GM23248 (cell line): ENCODE measurements at regions not wholly inside any gene's neighbourhood (a gene's known extent, or its start where the extent isn't known, plus 50 kb on each side); places are given as distances from the start of the nearest gene placed in this dataset.

Source experiments
- DNase-seq: peaks from one replicate; pipeline ENCODE4 v3.0.0-alpha.2; 2015
- H2AFZ ChIP-seq: fragments of 200-600 bp; sonication (generic); 2 replicates; pipeline ENCODE4 v1.6.1; 2016; ENCODE audit warnings: antibody characterized with exemption
- H3F3A ChIP-seq: fragments of 200-600 bp; sonication (generic); 2 replicates; pipeline ENCODE4 v1.6.1; 2016; ENCODE audit warnings: mild to moderate bottlenecking, antibody characterized with exemption, mixed run types; ENCODE audit not compliant: insufficient read depth
- H3K27ac ChIP-seq: fragments of 200-600 bp; sonication (generic); 2 replicates; pipeline ENCODE4 v1.5.1; 2016; ENCODE audit warnings: mild to moderate bottlenecking
- H3K27me3 ChIP-seq: fragments of 200-600 bp; sonication (generic); replicated peaks from 2 replicates; pipeline ENCODE4 v1.6.1; 2016; ENCODE audit warnings: mild to moderate bottlenecking; ENCODE audit not compliant: insufficient read depth
- H3K36me3 ChIP-seq: fragments of 200-600 bp; sonication (generic); 2 replicates; pipeline ENCODE4 v1.6.1; 2016; ENCODE audit warnings: low read depth, mild to moderate bottlenecking
- H3K4me1 ChIP-seq: fragments of 200-600 bp; sonication (generic); 2 replicates; pipeline ENCODE4 v1.6.1; 2016; ENCODE audit warnings: mild to moderate bottlenecking; ENCODE audit not compliant: insufficient read depth
- H3K4me2 ChIP-seq: fragments of 200-600 bp; sonication (generic); one replicate; pipeline ENCODE4 v1.6.1; 2016; ENCODE audit warnings: mild to moderate bottlenecking; ENCODE audit not compliant: unreplicated experiment
- H3K4me3 ChIP-seq: fragments of 200-600 bp; sonication (generic); 2 replicates; pipeline ENCODE4 v1.5.1; 2016; ENCODE audit warnings: mild to moderate bottlenecking
- H3K79me2 ChIP-seq: fragments of 200-600 bp; sonication (generic); 2 replicates; pipeline ENCODE4 v1.6.1; 2016; ENCODE audit warnings: mild to moderate bottlenecking; ENCODE audit not compliant: insufficient read depth
- H3K9ac ChIP-seq: fragments of 200-600 bp; sonication (generic); 2 replicates; pipeline ENCODE4 v1.6.1; 2016; ENCODE audit warnings: mild to moderate bottlenecking
- H3K9me2 ChIP-seq: fragments of 200-600 bp; sonication (generic); 2 replicates; pipeline ENCODE4 v1.6.1; 2016; ENCODE audit warnings: mixed run types, mild to moderate bottlenecking, moderate library complexity; ENCODE audit not compliant: insufficient read depth
- H3K9me3 ChIP-seq: fragments of 200-600 bp; sonication (generic); one replicate; pipeline ENCODE4 v1.6.1; 2017; ENCODE audit warnings: low read depth
- H4K20me1 ChIP-seq: fragments of 200-600 bp; sonication (generic); 2 replicates; pipeline ENCODE4 v1.6.0; 2016; ENCODE audit not compliant: insufficient read depth
- EZH2 ChIP-seq: fragments of 200-600 bp; sonication (generic); IDR thresholded peaks from 2 replicates; pipeline ENCODE4 v1.6.1; 2018; ENCODE audit warnings: antibody characterized with exemption, mild to moderate bottlenecking; ENCODE audit not compliant: insufficient read depth, poor library complexity, severe bottlenecking
- EZH2phosphoT487 ChIP-seq: fragments of 200-600 bp; sonication (generic); IDR thresholded peaks from 2 replicates; pipeline ENCODE4 v1.6.1; 2018; ENCODE audit warnings: antibody characterized with exemption, moderate library complexity, mild to moderate bottlenecking, low read depth; ENCODE audit not compliant: insufficient read depth
- WGBS, 2 experiments: methylation state at CpG; one replicate each; pipeline ENCODE4 v1.1.6; 2015 to 2017; ENCODE audit warnings: low lambda C conversion rate in 2 of 2, low coverage in 1 of 2; ENCODE audit errors: missing lambda C conversion rate in 2 of 2; 5-methylcytosine and 5-hydroxymethylcytosine counted together
- in situ Hi-C: fragments of 300-500 bp; cut with MboI; formaldehyde crosslinking; loops from 2 replicates; pipeline ENCODE4 v1.15.0; 2020

- no peak for TF ChIP-seq EZH2
- H3K4me3 ChIP-seq = no peak overlapping the region
- H3K4me1 ChIP-seq = no peaks in the 10 kb centered on the region
- H3K9ac ChIP-seq = no peak overlapping the region
- 59 to 69% methylated on average over 15 to 16 of the region's 16 CpGs for WGBS, 2 experiments
- H3K27me3 ChIP-seq = no peaks in the 10 kb centered on the region
- H3K27ac ChIP-seq = no peak overlapping the region
- no peaks in the 10 kb centered on the region for H3K9me2 ChIP-seq
- H3K4me2 ChIP-seq = no peak overlapping the region
- H4K20me1 ChIP-seq = no peaks in the 10 kb centered on the region
- no peaks in the 10 kb centered on the region for H3K36me3 ChIP-seq
- in situ Hi-C loops = no loop called here
- H3F3A ChIP-seq = no peaks in the 10 kb centered on the region
- no peak for DNase-seq
- no peaks in the 10 kb centered on the region for H3K9me3 ChIP-seq
- no peak overlapping the region for H2AFZ ChIP-seq
- no peaks in the 10 kb centered on the region for H3K79me2 ChIP-seq
These were observed 57.2 kb upstream of the VIPR2 start for GRCh38 chr7:159201722-159202330.

DNA sequence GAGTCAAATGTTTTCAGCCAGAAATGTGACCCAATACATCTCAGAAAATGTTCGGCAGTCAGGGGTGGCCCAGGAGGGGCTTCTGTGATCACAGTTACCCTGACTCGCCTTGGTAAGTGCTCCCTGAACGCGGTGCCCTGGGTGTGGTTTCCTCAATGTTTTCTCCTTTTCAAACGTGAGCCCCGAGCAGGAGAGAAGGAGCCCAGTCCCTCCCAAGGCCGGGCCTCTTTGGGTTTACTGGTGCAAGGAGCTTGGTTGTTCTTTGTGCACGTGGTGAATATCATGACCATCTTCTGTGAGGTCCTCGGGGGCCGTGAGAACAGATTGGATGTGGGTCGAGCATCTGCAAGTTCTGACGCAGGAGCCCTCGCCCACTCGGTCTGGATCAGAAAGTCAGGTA lies 55.8 kb upstream of the VIPR2 start:
- Histone ChIP-seq H2AFZ (no peak overlapping the region), H3K27me3 (no peaks in the 10 kb centered on the region), H3K4me1 (no peaks in the 10 kb centered on the region), H3F3A (no peaks in the 10 kb centered on the region), H4K20me1 (no peaks in the 10 kb centered on the region), H3K4me3 (no peak overlapping the region), H3K4me2 (no peak overlapping the region), H3K9me3 (no peaks in the 10 kb centered on the region), H3K9ac (no peak overlapping the region), H3K9me2 (no peaks in the 10 kb centered on the region), H3K36me3 (no peaks in the 10 kb centered on the region), H3K27ac (no peak overlapping the region), H3K79me2 (no peaks in the 10 kb centered on the region)
- no peak for DNase-seq
- in situ Hi-C loops = no loop called here
- no peak for TF ChIP-seq EZH2
- TF ChIP-seq EZH2phosphoT487 = no peak
- 38 to 47% methylated on average over 14 of the region's 14 CpGs for WGBS, 2 experiments

GRCh38 chr7:159198016-159198724 lies 53.5 kb upstream of the VIPR2 start:
- in situ Hi-C loops = no loop called here

GRCh38 chr7:159197066-159197975 lies 52.7 kb upstream of the VIPR2 start:
- H3K4me3 ChIP-seq = no peak overlapping the region
- H3K9ac ChIP-seq = no peak overlapping the region
- H3K9me2 ChIP-seq = no peaks in the 10 kb centered on the region
- no peak overlapping the region for H3K27ac ChIP-seq
- H3K9me3 ChIP-seq = no peaks in the 10 kb centered on the region
- in situ Hi-C loops = no loop called here
- no peak overlapping the region; the same call in 1 of the 2 replicates for H2AFZ ChIP-seq
- no peak for TF ChIP-seq EZH2
- no peak for TF ChIP-seq EZH2phosphoT487
- no peak overlapping the region for H3K4me2 ChIP-seq
- no peaks in the 10 kb centered on the region for H4K20me1 ChIP-seq
- H3K79me2 ChIP-seq = no peaks in the 10 kb centered on the region
- WGBS, 2 experiments = 10 to 18% methylated on average over 20 of the region's 20 CpGs
- no peaks in the 10 kb centered on the region for H3K4me1 ChIP-seq
- no peaks in the 10 kb centered on the region for H3F3A ChIP-seq
- no peak for DNase-seq
- no peaks in the 10 kb centered on the region for H3K27me3 ChIP-seq
- H3K36me3 ChIP-seq = no peaks in the 10 kb centered on the region

More at GRCh38 chr7:159198016-159198724, 53.5 kb upstream of the VIPR2 start:
- no peak for DNase-seq
- Histone ChIP-seq H3K9me3 (no peaks in the 10 kb centered on the region), H3F3A (no peaks in the 10 kb centered on the region), H3K27ac (no peak overlapping the region), H3K36me3 (no peaks in the 10 kb centered on the region), H3K4me3 (no peak overlapping the region), H3K79me2 (no peaks in the 10 kb centered on the region), H3K4me2 (no peak overlapping the region), H2AFZ (no peak overlapping the region), H3K27me3 (no peaks in the 10 kb centered on the region), H3K9me2 (no peaks in the 10 kb centered on the region), H3K9ac (no peak overlapping the region), H4K20me1 (no peaks in the 10 kb centered on the region), H3K4me1 (no peaks in the 10 kb centered on the region)
- 19 to 22% methylated on average over 15 of the region's 15 CpGs for WGBS, 2 experiments
- TF ChIP-seq EZH2phosphoT487 = no peak
- TF ChIP-seq EZH2 = no peak
